ENCODE measurements at regions not wholly inside any gene's neighbourhood (a gene's known extent, or its start where the extent isn't known, plus 50 kb on each side); places are given as distances from the start of the nearest gene placed in this dataset.

- TF ChIP-seq ZNF530 (CRISPR knock-in tag; IDR thresholded peaks at IDR 0.05; ENCODE audit: low read depth) (no peak), ASH2L (IDR thresholded peaks at IDR 0.05; ENCODE audit: insufficient read length, low read depth, low read length) (no peak), SMAD1 (CRISPR knock-in tag; IDR thresholded peaks at IDR 0.05; ENCODE audit: borderline replicate concordance, low read depth) (no peak), ETV6 (CRISPR knock-in tag; conservative IDR thresholded peaks at IDR 0.05) (no peak), ZNF124 (CRISPR knock-in tag; IDR thresholded peaks at IDR 0.05) (no peak), CTCF (CRISPR knock-in tag; IDR thresholded peaks at IDR 0.05) (no peak), NAIF1 (CRISPR knock-in tag; IDR thresholded peaks at IDR 0.05; ENCODE audit: borderline replicate concordance) (no peak)
Observed at GRCh38 chr12:75670216-75670615, 158.8 kb upstream of the KRR1 start.
